Erythroblast (primary cell): ENCODE measurements at regions not wholly inside any gene's neighbourhood (a gene's known extent, or its start where the extent isn't known, plus 50 kb on each side); places are given as distances from the start of the nearest gene placed in this dataset.

Source experiments
- GATA1 ChIP-seq: IDR thresholded peaks from 2 replicates; pipeline ENCODE4 v1.6.1; 2011; ENCODE audit warnings: low read depth, mild to moderate bottlenecking, control low read depth, low read length, moderate library complexity
- POLR2A ChIP-seq: IDR thresholded peaks from 2 replicates; pipeline ENCODE4 v1.6.1; 2011; ENCODE audit warnings: mild to moderate bottlenecking, low read length

DNA sequence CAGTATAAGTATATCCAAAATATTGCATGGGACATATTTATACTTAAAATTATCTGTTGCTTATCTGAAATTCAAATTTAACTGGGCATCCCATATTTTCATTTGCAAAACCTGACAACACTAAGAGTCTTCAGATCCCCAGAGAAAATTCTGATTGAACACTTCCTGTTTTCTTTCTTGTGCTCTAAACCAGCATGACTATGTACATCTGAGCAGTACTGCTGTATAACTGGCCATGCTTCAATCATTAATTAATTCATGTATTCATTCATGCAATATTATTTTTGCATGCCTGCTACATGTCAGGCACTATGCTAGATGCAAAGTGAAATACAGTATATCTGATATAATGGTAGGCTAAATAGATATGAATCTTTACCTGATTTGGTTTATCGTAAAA lies 461.2 kb downstream of the TLR4 start:
- no peak for TF ChIP-seq POLR2A
- no peak for TF ChIP-seq GATA1
